ENCODE measurements at regions not wholly inside any gene's neighbourhood (a gene's known extent, or its start where the extent isn't known, plus 50 kb on each side); places are given as distances from the start of the nearest gene placed in this dataset.

DNA sequence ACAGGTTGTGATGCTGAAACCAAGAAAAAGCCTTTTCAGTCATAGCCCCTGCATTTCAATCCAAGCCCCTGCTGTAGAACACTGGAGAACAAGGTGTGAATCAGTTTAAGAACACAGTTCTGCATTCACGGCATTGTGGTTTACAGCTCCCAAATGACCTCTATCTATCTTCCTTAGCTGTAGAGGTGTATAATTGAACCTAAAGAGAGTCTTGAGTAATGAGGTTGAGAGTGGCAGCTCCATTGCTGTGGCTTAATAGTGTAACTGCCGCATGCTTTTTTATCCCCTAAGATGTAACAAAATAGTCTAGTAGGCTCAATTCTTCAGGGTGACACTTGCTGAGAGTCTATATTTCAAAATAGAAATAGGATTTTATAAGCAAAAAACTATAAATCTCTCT is 121.3 kb upstream of the EPHA4 start:
- no peak for DNase-seq (ENCODE audit: low spot score)

- DNase-seq (ENCODE audit: low spot score), result no peak
Observed at GRCh38 chr2:221691571-221691970, 119.5 kb upstream of the EPHA4 start.

GRCh38 chr2:221689140-221689539 is 117.0 kb upstream of the EPHA4 start:
- DNase-seq (ENCODE audit: low spot score), result no peak

DNA sequence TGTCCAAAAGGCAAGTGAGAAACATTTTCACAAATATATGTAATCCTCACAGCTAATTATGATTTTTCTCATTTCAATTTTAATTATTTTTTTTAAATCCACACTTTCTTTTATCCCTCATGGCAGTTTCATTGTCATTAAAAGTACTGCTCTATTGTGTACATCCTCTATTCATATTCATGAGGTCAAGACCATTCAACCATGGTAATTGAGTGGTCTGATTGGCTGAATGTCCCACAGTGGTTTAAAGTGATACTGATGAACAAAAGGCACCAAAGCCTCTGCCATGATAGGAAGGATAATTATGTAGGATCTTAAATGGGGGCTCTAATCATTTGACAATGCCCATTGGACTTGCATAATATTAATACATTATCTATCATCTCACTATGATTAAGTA is 108.4 kb upstream of the EPHA4 start:
- no peak for DNase-seq (ENCODE audit: low spot score)

- DNase-seq (ENCODE audit: low spot score), result no peak
Observed at GRCh38 chr2:221677688-221678087, 105.6 kb upstream of the EPHA4 start.

DNA sequence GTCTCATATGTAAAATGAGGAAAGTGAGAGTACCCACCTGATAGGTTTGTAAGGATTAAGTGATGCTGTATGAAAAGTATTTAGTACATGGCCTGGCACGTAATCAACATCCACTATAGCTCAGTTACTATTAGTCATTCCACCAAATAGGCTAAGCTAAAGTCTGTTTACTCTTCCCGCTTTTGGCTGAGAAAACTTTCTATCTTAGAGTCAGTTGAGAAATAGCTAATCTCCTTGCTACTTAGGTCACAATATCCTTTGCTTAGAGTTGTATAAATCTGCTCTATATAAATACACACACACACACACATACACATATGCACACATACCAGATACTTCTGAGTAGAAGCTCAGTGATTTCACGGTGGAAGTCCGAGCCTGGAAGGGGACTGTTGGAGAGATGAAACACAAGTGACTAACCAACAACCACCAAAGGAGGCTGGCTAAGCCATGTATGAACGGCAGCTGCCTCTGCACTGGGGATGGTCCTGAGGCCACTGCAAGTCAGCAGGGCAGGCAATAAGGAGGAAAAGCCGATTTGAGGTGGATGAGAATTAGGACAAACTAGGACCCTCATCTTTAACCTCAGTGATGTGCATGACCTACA is 104.6 kb upstream of the EPHA4 start:
- DNase-seq (ENCODE audit: low spot score), result no peak

DNA sequence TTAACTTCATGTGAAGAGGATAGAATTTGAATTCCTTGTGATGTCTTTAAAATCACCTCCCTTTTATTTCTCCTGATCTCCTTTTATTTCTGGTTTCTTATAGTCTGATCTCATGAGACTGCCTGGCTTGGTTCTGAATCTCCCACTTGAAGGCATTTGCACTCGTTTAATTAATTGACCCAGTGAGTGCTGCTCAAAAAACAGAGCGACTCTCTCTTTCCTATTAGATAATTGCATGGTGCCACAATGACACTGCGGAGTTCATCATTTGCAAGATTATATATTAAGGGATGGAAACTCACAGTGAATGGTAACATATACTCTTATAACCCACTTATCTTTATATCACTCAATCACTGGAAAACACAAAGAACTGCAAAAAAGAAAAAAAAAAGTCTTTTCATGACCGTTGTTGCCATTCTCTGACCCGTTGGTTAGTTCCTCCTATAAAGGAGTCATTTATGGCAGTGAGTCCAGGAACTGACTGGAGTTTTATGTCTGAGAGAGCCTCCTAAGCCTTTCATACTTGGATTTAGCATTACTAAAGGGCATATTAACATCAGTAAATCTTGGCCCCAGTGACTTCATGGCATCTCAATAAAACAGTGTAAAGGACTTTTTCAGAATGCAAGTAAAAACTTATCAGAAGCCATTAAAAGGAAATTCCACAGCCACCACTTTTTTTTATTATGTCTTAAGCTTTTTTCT is 103.3 kb upstream of the EPHA4 start:
- no peak for DNase-seq (ENCODE audit: low spot score)

DNA sequence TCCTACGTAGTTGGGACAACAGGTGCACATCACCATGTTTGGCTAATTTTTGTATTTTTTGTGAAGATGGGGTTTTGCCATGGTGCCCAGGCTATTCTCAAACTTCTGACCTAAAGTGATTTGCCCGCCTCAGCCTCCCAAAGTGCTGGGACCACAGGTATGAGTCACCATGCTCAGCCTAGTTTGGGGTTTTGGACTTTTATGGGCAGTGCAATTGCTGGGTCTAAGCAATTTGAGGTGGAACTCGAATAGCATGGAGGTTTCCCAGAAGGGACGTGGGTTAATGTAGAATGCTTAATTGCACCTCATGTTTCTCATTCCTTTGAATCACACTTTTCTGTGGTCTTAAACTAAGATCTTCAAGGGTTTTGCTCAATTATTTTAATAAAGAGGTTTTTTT is 102.3 kb upstream of the EPHA4 start:
- DNase-seq (ENCODE audit: low spot score), result no peak

- DNase-seq (ENCODE audit: low spot score), result no peak
Observed at GRCh38 chr2:221673248-221673647, 101.1 kb upstream of the EPHA4 start.

GRCh38 chr2:221671515-221671914 is 99.4 kb upstream of the EPHA4 start:
- DNase-seq (ENCODE audit: low spot score), result no peak

- DNase-seq (ENCODE audit: low spot score), result no peak
Observed at GRCh38 chr2:221662689-221663391, 90.7 kb upstream of the EPHA4 start.

GRCh38 chr2:221657806-221658205 is 85.7 kb upstream of the EPHA4 start:
- no peak for DNase-seq (ENCODE audit: low spot score)

DNA sequence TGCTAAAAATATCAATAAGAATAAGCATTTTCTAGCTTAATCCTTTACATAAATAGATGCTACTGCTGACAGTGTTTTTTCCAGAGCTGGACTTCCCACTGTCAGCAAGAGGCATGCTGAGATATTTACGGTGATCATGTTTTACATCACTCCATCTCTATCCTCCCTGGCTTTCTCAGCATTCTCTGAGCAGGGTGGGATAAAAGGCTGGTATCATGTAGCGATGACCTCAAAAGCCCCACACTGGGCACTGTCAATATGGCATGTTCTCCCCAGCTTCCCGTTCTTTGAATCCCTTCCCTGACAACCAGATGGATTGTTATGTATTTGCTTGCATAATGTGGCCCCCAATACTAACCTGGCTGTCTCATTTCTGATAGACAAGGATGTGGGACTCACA is 83.2 kb upstream of the EPHA4 start:
- no peak for DNase-seq (ENCODE audit: low spot score)

GRCh38 chr2:221653182-221653581 is 81.1 kb upstream of the EPHA4 start:
- no peak for DNase-seq (ENCODE audit: low spot score)

DNA sequence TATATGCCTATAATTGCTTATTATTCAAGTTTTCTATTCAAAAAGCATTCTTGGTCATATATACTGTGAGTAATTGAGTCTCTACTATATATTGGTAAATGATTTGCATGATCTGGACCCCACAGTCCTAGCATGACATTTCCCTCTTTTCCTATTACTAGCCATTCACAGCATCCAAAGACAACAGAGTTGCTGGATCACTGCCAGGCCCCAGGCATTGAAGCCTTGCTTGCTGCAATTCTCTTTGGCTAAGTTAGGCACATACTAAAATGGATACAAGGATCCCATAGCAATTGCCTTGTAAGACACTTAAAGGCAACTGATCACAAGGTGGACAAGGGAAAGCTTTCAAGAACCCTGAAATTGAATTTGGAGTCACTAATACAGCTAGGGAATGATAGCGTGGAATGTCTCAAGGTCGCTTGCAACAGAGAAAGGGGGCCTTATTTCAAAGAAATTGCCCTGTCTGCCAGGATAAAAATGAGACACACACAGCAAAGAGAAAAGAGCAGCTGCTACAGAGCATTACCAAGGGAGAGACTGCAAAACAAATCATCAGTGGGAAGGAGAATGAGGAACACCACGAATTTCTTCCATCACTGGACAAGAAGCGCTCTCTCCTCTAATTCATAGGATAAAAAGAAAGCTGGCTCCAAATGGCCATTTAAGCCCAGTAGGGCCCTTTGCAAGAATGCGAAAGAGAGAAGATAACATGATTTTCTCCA is 77.1 kb upstream of the EPHA4 start:
- no peak for DNase-seq (ENCODE audit: low spot score)

GRCh38 chr2:221642447-221642846 is 70.3 kb upstream of the EPHA4 start:
- DNase-seq (ENCODE audit: low spot score), result no peak

- no peak for DNase-seq (ENCODE audit: low spot score)
Observed at GRCh38 chr2:221641181-221641871, 69.2 kb upstream of the EPHA4 start.

DNA sequence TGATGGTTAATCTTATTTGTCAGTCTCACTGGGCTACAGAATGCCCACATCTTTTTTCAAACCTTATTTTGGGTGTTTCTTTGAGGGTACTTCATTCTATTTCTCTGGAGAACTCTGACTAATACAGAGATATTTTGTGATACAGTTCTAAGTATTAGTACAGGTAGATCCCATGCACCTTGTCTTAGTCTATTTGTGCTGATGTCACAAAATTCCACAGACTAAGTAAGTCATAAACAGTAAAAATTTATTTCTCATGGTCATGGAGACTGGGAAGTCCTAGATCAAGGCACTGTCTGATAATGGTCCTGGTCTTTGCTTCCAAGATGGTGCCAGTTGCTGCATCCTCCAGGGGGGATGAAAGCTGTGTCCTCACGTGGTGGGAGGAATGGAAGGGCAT is 68.6 kb upstream of the EPHA4 start:
- DNase-seq (ENCODE audit: low spot score), result no peak

- DNase-seq (ENCODE audit: low spot score), result no peak
Observed at GRCh38 chr2:221637851-221638250, 65.7 kb upstream of the EPHA4 start.

DNA sequence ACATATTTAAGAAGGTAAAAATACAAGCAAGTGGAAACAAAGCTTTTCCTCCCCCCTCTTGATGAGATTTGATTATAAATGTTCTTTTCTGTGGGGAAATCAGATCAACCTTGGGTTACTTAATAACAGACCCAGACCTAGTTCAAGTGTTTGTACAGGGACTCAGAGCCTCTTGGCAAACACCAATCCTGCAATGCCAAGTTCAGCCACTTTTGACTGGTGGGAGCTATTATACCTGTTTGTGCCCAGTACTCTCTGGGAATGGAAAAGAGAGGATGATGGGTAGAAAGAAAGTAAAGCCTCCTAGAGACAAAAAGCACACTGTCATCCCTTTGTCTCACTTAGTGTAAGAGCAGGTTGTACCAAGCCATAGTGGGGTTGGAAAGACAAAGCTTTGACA is 63.8 kb upstream of the EPHA4 start:
- peak; percentile 13 for DNase-seq (ENCODE audit: low spot score)

DNA sequence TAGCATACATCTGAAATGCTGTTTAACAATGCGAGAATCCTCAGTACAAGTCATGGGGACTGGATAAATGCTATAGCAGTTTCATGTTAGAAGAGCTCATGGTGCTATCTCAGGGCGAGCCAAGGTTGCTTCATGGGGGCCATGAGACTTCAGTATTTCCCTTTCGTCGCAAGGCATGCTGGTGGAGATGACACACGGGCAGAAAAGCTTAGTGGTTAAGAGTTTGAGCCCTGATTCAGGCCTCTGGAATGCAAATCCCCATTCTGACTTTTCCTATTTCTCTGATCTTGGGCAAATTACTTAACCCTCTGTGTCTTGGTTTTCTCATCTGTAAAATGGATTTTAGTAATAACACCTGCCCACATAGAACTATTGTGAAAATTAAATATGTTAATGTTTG is 57.4 kb upstream of the EPHA4 start:
- no peak for DNase-seq (ENCODE audit: low spot score)

- no peak for DNase-seq (ENCODE audit: low spot score)
Observed at GRCh38 chr2:221624475-221624874, 52.4 kb upstream of the EPHA4 start.
